ENCODE measurements at regions not wholly inside any gene's neighbourhood (a gene's known extent, or its start where the extent isn't known, plus 50 kb on each side); places are given as distances from the start of the nearest gene placed in this dataset.

- in situ Hi-C loops (cut with MboI) (loop anchor here (25.0 kb wide), 2 partner anchors 301 to 451 kb away; no protein-coding TSS in a partner anchor), intact Hi-C loops (cut with micrococcal nuclease; ENCODE audit: unreplicated experiment) (no loop called here)
- Histone ChIP-seq H3K9me3 (replicated peaks; ENCODE audit: control insufficient read depth, insufficient read depth, low read length) (no peaks in the 10 kb centered on the region), H3K9ac (ENCODE audit: control insufficient read depth, insufficient read depth, low read length) (no peak overlapping the region), H3K36me3 (ENCODE audit: control insufficient read depth in 2 of 2, insufficient read depth in 2 of 2, low read length in 1 of 2) (no peaks in the 10 kb centered on the region), H4K20me1 (ENCODE audit: control insufficient read depth, insufficient read depth) (no peaks in the 10 kb centered on the region), H3K27ac (ENCODE audit: control insufficient read depth, insufficient read depth) (no peak overlapping the region), H3K4me3 (no peak overlapping the region), H3K79me2 (ENCODE audit: control insufficient read depth, insufficient read depth, low read length) (no peaks in the 10 kb centered on the region), H2AFZ (ENCODE audit: control insufficient read depth, low read depth, low read length) (no peak overlapping the region), H3K27me3 (replicated peaks in 1 of 2; ENCODE audit: control insufficient read depth in 2 of 2, insufficient read depth in 2 of 2, low read length in 1 of 2) (no peaks in the 10 kb centered on the region; a peak in 1 of 4 replicates), H3K4me1 (ENCODE audit: control insufficient read depth, insufficient read depth, low read length) (no peaks in the 10 kb centered on the region), H3K4me2 (ENCODE audit: control insufficient read depth, insufficient read depth) (no peak overlapping the region)
- no peak for DNase-seq (ENCODE audit: low read depth, low spot score)
- RAD21 ChIA-PET (ENCODE audit: unreplicated experiment) = no interaction called here
- FAIRE-seq = no peak
- 27% methylated on average over 5 of the region's 5 CpGs for WGBS (ENCODE audit: insufficient coverage, insufficient replicate concordance, low lambda C conversion rate, missing lambda C conversion rate)
- POLR2A ChIA-PET = no interaction called here
- no peak for ATAC-seq
- no TSS peak for BruUV-seq (replicated peaks)
- CTCF ChIA-PET = no interaction called here
- SMC1A ChIA-PET (ENCODE audit: uncharacterized antibody, unreplicated experiment) = no interaction called here
- no peak for TF ChIP-seq TARDBP (IDR thresholded peaks at IDR 0.05; ENCODE audit: borderline replicate concordance)
- TF ChIP-seq ZNF687 (IDR thresholded peaks at IDR 0.05) = no peak
- TF ChIP-seq JUNB (IDR thresholded peaks at IDR 0.05) = no peak
- TF ChIP-seq ATF3 (IDR thresholded peaks at IDR 0.05; ENCODE audit: borderline replicate concordance, extremely low read depth, low read depth, low read length) = no peak
- TF ChIP-seq ASH2L (IDR thresholded peaks at IDR 0.05; ENCODE audit: borderline replicate concordance, low read depth) = no peak
- no peak for TF ChIP-seq NKRF (conservative IDR thresholded peaks at IDR 0.05)
- no peak for TF ChIP-seq PAX8 (IDR thresholded peaks at IDR 0.05)
- no peak for TF ChIP-seq CBX5 (IDR thresholded peaks at IDR 0.05; ENCODE audit: low read depth)
- TF ChIP-seq TCF3 (IDR thresholded peaks at IDR 0.05; ENCODE audit: borderline replicate concordance, insufficient read depth, low read depth, low read length) = no peak
- no peak for TF ChIP-seq GABPA (IDR thresholded peaks at IDR 0.05; ENCODE audit: low read depth)
- no peak for TF ChIP-seq SREBF2 (IDR thresholded peaks at IDR 0.05; ENCODE audit: low read length)
- no peak for TF ChIP-seq MYC (IDR thresholded peaks at IDR 0.05; ENCODE audit: insufficient read depth, insufficient read length, insufficient replicate concordance, low read length, severe bottlenecking)
- no peak for TF ChIP-seq ZNF217 (IDR thresholded peaks at IDR 0.05)
- TF ChIP-seq ZNF592 (IDR thresholded peaks at IDR 0.05) = no peak
- no peak for TF ChIP-seq CEBPB (IDR thresholded peaks at IDR 0.05; ENCODE audit: borderline replicate concordance in 1 of 2, low read depth in 2 of 2, low read length in 2 of 2)
Measured at GRCh38 chr7:35513195-35513594, 181.7 kb downstream of the HERPUD2 start.

Data from GM12878 (cell line).